ENCODE measurements at regions not wholly inside any gene's neighbourhood (a gene's known extent, or its start where the extent isn't known, plus 50 kb on each side); places are given as distances from the start of the nearest gene placed in this dataset.
"Not testable (repeated sequence)": the region's sequence is repeated elsewhere in the genome, so short reads cannot be mapped to it uniquely, and the experiment has no call there.

DNA sequence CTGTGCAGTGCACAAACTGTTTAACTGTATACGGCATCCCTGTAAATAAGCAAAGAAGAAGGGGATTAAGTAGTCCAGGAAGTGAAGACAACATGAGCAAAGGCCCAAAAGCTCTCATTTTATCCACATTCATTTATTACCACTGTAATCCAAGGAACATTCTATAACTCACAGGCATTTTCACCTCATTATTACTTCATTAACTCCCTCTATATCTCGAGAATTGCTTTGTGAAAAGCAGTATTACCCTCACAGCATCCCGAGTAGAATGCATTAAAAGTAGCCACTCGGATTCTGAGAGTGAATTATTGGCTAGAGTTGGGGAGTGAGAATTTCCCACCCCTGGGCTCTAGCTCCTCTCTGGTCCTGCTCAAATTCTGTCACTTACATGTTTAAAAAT lies 51.0 kb upstream of the CHCHD3 start:
- DNase-seq (ENCODE audit: low spot score) = no peak

- DNase-seq (ENCODE audit: low spot score) = no peak
Measured at GRCh38 chr7:133134810-133135209, 52.9 kb upstream of the CHCHD3 start.

DNA sequence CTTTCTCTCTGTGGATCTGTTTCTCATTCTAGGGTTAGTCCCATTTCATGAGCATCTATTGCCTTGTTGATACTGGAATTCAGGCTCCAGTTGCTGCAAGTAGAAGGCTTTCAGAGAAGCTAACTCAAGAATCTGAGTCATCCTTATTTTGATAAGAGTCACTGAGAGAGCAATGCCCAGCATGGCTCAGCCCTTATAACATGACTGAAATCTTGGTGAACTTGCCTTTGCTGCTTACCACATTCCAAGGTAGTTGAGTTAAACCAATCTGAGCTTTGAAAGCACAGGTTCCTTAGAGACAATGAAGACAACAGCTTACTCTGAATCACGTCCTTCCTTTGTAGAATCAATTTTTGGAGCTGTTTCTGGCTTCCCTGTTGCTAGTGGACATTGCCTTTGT lies 53.6 kb upstream of the CHCHD3 start:
- no peak for DNase-seq (ENCODE audit: low spot score)

GRCh38 chr7:133139350-133139749 lies 57.5 kb upstream of the CHCHD3 start:
- peak; percentile 52 for DNase-seq (ENCODE audit: low spot score)

GRCh38 chr7:133139801-133140200 lies 57.9 kb upstream of the CHCHD3 start:
- DNase-seq (ENCODE audit: low spot score) = no peak

- DNase-seq (ENCODE audit: low spot score) = no peak
Measured at GRCh38 chr7:133140994-133141595, 59.2 kb upstream of the CHCHD3 start.

DNA sequence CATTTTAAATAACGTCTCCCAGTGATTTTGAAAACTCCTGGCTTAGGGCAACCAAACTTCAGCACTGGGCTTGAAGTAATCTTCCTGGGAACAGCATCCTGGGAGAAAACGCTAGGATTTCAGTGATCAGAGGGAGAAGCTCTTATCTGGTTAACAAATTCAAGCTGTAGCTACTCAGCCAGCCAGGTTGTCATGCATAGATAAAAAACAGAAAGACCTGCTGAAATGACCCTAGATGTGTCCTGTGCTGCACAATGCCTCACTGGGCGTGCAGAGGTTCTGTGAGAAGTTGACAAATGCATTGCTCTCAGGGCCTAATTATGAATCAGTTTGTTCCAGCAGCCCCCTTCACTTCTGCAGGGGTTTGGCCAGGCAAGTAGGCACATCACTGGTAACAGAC lies 68.9 kb upstream of the CHCHD3 start:
- no peak for DNase-seq (ENCODE audit: low spot score)

DNA sequence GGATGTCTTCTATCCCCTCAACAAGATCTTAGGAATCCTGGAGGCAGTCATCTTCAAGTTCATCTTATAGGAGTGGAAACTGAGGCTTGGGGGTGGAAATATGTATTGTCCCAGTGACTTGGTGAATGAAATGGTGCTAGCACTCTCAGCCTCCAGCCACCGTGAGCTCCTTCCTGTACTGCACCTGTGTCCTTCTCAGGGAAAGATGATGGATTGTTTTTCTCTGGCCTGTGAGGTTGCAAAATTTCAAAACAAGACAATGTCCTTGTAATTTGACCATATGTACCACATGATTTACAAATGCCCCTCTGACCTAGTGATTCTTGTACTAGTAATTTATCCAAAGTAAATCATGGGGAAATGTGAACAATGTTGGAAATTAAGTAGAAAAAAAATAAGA lies 71.0 kb upstream of the CHCHD3 start:
- DNase-seq (ENCODE audit: low spot score) = no peak

DNA sequence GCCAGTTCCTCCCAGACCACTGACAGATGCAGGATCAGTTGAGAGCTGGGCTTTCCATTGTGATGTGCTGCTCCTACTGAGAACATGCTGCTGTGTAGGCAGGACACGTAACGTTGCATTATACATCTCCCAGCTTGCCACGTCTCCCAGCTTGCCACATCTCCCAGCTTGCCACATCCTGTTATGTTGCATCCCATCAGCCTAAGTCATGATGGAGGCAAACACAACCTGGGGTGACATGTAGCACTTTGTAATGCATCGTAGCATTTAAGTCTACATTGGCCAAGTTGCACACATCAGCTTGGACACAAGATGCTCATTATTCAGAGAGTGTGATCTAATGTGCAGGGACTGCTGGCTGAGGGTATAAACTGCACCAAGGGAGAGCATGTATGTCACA lies 73.3 kb upstream of the CHCHD3 start:
- DNase-seq (ENCODE audit: low spot score) = no peak

DNA sequence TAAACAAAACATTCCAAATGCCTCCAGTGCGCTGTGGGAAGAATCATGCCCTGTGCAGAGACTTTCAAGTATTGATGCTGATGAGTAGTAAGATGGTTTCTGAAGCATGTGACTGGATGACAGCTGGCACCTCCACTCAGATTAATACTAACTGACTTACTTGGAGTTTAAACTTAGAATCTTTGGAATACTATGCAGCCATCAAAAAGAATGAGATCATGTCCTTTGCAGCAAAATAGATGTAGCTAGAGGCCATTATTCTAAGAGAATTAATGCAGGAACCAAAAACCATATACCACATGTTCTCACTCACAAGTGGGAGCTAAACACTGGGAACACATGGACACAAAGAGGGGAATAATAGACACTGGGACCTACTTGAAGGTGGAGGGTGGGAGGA lies 73.8 kb upstream of the CHCHD3 start:
- DNase-seq (ENCODE audit: low spot score) = no peak

DNA sequence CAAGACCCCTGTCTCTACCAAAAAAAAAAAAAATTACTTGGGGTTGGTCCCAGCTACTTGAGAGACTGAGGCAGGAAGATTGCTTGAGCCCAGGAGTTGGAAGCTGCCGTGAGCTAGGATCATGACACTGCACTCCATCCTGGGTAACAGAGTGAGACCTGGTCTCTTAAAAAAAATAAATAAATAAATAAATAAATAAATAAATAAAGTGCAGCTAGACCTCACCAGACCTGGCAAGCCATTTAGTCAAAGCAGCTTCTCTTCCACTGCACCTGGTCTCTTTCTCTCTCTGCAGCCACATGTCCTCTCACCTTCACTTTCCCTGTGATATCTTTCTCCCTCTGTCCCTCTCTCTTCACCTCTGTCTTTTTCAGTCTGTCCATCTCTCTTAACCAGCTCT lies 75.2 kb upstream of the CHCHD3 start:
- no peak for DNase-seq (ENCODE audit: low spot score)

GRCh38 chr7:133164498-133164897 lies 82.6 kb upstream of the CHCHD3 start:
- no peak for DNase-seq (ENCODE audit: low spot score)

DNA sequence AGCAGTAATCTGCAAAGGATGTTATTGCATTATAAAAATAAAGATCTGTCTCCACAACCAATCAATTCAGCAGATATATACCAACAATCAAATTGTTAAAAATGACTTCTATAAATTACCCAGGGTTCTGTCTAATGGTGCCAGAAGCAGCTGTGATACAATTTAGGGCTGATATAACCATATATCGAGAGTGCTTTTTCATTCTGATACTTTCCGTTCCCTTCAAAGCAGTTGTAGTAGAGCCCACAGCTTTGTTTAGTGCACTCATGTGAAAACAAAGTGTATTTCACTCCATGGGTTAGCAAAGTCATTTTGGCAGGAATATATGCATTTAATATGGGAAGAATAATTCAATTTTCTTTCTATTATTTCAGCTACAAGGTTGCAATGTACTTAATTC lies 83.1 kb upstream of the CHCHD3 start:
- no peak for DNase-seq (ENCODE audit: low spot score)

DNA sequence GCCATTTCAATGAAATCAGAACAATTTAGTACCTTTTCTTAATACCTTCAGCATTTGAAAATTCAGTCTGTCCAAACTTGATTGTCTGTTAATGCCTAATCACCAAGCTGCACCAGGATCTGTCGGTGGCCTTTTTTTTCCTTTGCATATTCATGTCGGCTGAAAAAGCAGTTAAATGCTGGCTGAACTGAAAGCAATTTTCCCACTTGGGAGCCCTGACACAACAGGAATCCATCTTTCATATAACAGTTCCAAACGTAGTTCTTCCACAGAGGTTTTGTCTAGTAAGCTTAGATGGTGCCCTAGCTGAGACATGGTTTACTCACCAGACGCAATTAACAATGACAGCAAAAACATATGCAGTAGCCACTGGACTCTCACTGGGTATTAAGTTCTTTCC lies 83.6 kb upstream of the CHCHD3 start:
- no peak for DNase-seq (ENCODE audit: low spot score)

GRCh38 chr7:133167300-133167699 lies 85.4 kb upstream of the CHCHD3 start:
- DNase-seq (ENCODE audit: low spot score) = no peak

- DNase-seq (ENCODE audit: low spot score) = not testable (repeated sequence)
Measured at GRCh38 chr7:133169167-133169822, 83.6 kb upstream of the EXOC4 start.

GRCh38 chr7:133177476-133177875 lies 75.4 kb upstream of the EXOC4 start:
- not testable (repeated sequence) for DNase-seq (ENCODE audit: low spot score)

- no peak for DNase-seq (ENCODE audit: low spot score)
Measured at GRCh38 chr7:133180717-133181116, 72.2 kb upstream of the EXOC4 start.

GRCh38 chr7:133183042-133183794 lies 69.7 kb upstream of the EXOC4 start:
- no peak for DNase-seq (ENCODE audit: low spot score)

DNA sequence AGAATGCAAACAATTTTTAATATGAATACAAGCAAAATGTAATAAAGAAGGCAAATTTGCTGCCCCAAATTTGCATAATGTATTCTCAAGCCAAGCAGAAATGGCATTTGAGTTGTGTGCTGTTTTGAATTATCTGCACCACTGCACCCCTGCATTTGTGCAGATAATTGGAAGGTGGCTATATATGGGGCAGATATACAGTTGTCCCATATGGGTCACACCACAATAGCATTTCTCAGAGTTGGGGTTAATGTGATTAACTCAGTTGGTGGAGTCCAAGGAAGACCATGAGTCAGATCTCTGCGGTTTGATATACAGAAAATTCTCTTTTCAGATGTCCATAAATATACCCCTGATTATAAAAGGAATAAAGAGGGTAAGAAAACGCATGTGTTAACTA lies 68.9 kb upstream of the EXOC4 start:
- DNase-seq (ENCODE audit: low spot score) = no peak

GRCh38 chr7:133185512-133185911 lies 67.4 kb upstream of the EXOC4 start:
- DNase-seq (ENCODE audit: low spot score) = no peak

DNA sequence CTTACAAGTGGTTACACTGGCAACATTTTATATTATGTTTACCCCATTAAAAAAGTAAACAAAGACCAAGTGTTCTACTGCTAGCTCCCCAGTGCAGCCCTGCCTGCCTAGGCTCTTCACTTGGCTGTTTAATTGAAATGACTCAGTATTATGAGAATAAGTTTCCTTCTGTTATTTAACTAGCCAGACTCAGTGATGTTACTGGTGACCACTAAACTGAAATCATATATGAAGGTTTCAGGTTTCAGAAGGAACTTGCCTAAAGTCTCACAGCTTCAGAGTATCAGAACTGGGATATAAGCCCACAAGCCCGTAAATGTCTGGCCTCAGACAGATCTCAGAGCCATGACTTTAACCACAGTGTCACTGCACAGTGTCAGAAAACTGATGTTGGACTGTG lies 66.8 kb upstream of the EXOC4 start:
- no peak for DNase-seq (ENCODE audit: low spot score)

DNA sequence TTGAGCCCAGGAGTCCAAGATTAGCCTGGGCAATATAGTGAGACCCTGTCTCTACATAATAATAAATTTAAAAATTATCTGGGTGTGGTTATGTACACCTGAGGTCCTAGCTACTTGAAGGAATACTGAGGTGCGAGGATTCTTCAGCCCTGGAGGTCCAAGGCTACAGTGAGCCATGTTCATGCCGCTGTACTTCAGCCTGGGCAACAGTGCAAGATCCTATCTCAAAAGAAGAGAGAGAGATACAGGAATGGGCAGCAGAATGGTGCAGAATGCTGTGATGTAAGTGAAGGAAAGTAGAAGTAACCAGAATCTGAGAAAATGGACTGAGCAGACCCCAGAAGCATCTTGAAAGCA lies 62.7 kb upstream of the EXOC4 start:
- DNase-seq (ENCODE audit: low spot score) = no peak

DNA sequence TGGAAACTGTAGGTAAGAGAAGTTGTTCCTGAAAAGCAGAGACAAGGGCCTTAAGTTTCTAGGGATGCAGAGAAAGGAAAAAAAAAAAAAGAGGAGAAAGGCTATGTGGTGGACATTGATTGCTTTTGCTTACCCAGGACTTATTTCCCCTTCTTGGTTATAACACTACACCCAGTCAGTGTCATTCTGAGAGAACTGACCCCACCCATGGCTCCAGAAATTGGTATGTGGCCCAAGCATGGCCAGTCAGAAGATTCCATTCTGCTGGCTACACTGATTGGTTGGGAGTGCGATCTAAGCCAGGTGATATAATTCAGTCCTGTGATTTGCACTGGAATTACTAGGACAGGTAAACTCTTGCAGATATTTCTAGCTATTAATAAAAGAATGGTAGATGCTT lies 62.2 kb upstream of the EXOC4 start:
- no peak for DNase-seq (ENCODE audit: low spot score)

All from AG20443 (cell line).